ENCODE measurements at regions not wholly inside any gene's neighbourhood (a gene's known extent, or its start where the extent isn't known, plus 50 kb on each side); places are given as distances from the start of the nearest gene placed in this dataset.

DNA sequence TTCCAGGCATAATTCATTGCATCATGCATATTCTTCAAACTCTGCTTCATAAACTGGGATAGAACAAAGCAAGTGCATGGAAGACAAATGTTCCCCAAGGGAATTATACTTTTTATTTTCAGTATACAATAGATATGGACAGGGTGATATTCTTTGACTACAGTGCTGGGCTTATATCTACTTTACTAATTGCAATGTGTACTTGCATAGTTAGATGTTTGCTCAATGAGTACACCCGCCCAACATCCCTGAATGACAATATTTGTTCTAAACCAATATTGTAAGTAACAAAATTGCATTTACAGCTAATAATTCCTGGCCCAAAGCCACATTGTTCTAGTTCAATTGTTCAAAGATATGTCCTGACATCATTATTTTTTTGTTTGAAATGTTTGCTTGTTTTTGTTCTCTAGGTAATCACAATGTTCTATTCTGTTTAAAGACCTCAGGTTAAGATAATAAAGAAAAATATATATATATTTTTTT, 171.4 kb downstream of the PTN start:
- no peak for DNase-seq (ENCODE audit: low spot score)

DNA sequence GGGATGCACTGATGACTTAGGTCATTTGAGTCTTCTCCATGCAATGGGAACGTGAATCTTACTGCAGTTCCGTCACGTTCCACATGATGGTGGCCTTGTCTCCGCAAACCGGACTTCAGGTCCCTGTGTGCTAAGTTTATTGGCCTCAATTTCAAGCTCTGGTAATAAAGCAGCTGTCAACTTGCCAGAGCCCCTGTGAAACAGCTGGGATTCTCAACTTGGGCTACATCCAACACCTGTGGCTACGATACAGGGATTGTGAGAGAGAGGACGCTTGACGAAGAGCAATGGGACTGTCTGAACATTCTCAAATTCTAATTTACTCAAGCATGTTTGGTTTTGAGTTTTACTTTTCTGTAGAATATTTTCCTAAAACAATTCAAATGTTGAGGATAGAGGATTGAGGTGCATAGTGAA, 174.2 kb downstream of the PTN start:
- peak; percentile 85 for DNase-seq (ENCODE audit: low spot score)

DNA sequence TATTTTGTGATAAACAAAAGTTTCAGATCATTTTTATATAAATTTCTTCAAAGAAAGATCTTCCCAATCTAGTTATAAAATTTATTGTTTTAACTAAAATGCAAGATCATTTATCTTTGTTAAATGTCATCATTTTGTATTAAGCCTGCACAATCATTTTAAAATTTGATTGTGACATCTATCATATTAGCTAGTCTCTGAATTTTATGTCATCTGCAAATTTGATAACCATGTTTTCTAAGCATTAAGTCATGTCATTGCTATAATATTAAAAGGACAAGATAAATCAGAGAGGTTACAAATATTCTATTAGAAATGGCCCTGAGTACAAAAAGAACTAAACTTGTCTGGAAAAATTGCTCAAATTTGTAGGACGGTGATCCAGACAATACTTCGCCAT, 175.9 kb downstream of the PTN start:
- DNase-seq (ENCODE audit: low spot score): no peak

GRCh38 chr7:137166363-137166762, 177.2 kb downstream of the PTN start:
- no peak for DNase-seq (ENCODE audit: low spot score)

DNA sequence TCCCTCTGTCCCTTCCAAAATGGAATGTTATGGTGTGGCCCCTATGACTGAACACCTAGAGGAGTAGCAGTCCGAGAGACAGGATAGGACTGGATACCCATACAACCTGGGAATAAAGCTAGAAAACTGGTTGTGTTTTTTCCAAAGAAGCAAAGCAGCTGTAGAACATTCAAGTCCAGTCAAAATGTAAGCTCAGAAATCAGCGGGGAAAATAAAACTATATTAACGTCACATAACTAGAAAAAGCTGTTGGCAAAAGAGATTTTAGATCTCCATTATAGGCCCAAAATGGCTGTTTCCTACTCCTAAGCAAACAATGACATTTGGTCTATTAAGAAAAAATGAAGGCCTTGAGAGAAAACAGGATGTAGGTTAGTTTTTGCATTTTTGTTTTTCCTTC, 177.7 kb downstream of the PTN start:
- DNase-seq (ENCODE audit: low spot score): no peak

GRCh38 chr7:137165241-137165640, 178.3 kb downstream of the PTN start:
- DNase-seq (ENCODE audit: low spot score): no peak

- DNase-seq (ENCODE audit: low spot score): no peak
Measured at GRCh38 chr7:137164251-137164650, 179.3 kb downstream of the PTN start.

GRCh38 chr7:137160236-137160635, 183.3 kb downstream of the PTN start:
- DNase-seq (ENCODE audit: low spot score): no peak

DNA sequence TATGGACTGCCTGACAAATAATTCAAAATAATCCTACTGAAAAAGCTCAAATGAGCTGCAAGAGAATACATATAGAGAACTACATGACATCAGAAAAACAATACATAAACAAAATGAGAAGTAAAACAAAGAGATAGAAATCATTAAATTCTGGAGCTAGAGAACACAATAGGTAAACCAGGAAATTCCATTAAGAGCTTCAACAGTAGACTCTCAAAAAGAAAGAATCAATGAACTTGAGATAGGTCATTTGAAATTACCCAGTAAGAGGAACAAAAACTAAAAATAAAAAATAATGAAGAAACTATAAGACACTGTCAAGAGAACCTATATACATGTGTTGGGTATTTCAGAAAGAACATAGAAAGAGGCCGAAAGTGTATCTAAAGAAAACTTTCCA, 186.3 kb downstream of the PTN start:
- no peak for DNase-seq (ENCODE audit: low spot score)

- no peak for DNase-seq (ENCODE audit: low spot score)
Measured at GRCh38 chr7:137151690-137152052, 191.9 kb downstream of the PTN start.

- peak; percentile 67 for DNase-seq (ENCODE audit: low spot score)
Measured at GRCh38 chr7:137151041-137151689, 192.4 kb downstream of the PTN start.

GRCh38 chr7:137147338-137147720, 196.2 kb downstream of the PTN start:
- no peak for DNase-seq (ENCODE audit: low spot score)

- peak; percentile 88 for DNase-seq (ENCODE audit: low spot score)
Measured at GRCh38 chr7:137146552-137147337, 196.8 kb downstream of the PTN start.

DNA sequence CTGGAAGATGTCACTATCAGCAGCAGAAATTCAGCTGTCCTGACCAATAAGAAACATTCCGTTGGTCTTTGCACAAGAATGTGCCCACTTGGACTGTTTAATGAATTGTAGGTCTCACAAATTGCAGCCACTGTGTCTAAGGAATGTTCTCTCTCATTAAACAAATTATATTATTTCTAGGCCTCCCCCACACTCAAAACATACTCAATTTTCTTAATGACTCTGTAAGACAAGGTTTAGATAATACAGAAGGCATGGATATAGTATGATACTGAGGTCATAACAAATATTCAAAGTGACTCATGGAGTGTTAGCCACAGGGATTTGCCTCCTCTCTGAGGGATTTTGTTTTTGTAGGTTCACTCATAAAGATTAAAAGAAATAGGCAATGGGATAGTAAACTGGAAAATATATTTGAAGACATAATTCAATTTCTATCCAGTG, 197.5 kb downstream of the PTN start:
- peak; percentile 84 for DNase-seq (ENCODE audit: low spot score)

GRCh38 chr7:137142376-137142775, 201.2 kb downstream of the PTN start:
- DNase-seq (ENCODE audit: low spot score): no peak

DNA sequence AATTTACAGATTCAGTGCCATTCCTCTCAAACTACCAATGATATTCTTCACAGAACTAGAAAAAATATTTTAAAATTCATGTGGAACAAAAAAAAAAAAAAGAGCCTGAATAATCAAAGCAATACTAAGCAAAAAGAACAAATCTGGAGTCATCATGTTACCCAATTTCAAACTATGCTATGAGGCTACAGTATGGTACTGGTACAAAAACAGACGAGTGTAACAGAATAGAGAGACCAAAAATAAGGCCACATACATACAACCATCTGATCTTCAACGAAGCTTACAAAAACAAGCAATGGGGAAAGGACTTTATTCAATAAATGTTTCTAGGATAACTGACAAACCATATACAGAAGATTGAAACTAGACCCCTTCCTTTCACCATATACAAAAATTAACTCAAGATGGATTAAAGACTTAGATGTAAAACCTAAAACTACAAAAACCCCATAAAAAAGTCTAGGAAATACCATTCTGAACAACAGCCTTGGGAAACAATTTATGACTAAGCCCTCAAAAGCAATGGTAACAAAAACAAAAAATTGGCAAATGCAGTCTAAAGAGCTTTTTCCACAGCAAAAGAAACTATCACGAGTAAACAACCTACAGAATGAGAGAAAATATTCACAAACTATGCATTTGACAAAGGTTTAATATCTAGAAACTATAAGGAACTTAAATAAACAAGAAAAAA, 207.7 kb downstream of the PTN start:
- no peak for DNase-seq (ENCODE audit: low spot score)

- DNase-seq (ENCODE audit: low spot score): no peak
Measured at GRCh38 chr7:137130751-137131158, 212.8 kb downstream of the PTN start.

- DNase-seq (ENCODE audit: low spot score): no peak
Measured at GRCh38 chr7:137129025-137129424, 214.5 kb downstream of the PTN start.

DNA sequence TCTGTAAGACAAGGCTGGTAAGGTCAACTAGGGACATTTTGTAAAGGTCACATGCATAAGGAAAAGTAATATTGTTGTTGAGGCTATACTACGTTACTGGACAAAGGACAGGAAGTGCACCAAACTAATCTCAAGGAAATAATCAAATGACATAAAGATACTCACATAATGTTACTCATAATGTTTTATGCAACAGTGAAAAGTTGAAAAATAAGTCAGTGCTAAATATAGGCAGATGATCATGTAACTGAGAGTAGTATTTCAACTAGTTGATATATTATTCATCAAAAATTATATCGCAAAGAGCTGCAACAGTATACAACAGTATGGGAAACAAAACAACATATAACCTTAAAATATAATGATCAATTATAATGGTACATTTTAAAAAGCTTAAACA, 215.7 kb downstream of the PTN start:
- DNase-seq (ENCODE audit: low spot score): no peak

DNA sequence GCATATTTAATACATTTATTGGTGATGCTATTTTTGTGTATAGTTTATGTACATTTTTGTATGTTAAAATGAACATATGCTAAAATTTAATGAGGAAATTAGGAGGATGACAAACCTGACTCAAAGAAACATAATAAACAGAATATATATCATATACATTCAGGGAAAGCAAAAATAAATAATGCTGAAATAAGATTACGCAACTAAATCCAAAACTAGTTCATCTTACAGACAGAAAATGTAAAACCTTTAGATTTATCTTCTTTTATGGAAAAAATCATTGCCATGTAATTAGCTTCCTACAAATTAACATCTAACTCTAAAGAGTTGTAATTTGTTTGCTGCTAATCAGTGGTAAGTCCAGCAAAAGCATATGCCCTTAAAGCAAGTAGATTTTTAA, 216.5 kb downstream of the PTN start:
- DNase-seq (ENCODE audit: low spot score): no peak

- no peak for DNase-seq (ENCODE audit: low spot score)
Measured at GRCh38 chr7:137122145-137122544, 221.4 kb downstream of the PTN start.

GRCh38 chr7:137120690-137121089, 222.8 kb downstream of the PTN start:
- DNase-seq (ENCODE audit: low spot score): no peak

GRCh38 chr7:137110535-137110934, 233.0 kb downstream of the PTN start:
- DNase-seq (ENCODE audit: low spot score): no peak
